Endothelial cell of umbilical vein (primary cell): ENCODE measurements at regions not wholly inside any gene's neighbourhood (a gene's known extent, or its start where the extent isn't known, plus 50 kb on each side); places are given as distances from the start of the nearest gene placed in this dataset.

ENCODE experiments used
- BruUV-seq: library from RNA; stranded (reverse); fragments of 400-500 nt; replicated peaks from 2 replicates; lab custom pipeline; 2021; lab: Mats Ljungman, UMichigan
- CTCF ChIA-PET: fragments of 300-600, 350-600 bp; sonication (Branson Sonifier 250); formaldehyde crosslinking; loops from one replicate; lab custom pipeline; 2021; ENCODE audit warnings: antibody characterized with exemption, inconsistent platforms; lab: Charles Lee
- POLR2A ChIA-PET: fragments of 300-600, 350-600 bp; sonication (Branson Sonifier 250); formaldehyde crosslinking; loops from one replicate; lab custom pipeline; 2021; ENCODE audit warnings: antibody characterized with exemption, inconsistent platforms; lab: Charles Lee
- DNase-seq: peaks from one replicate; pipeline ENCODE4 v3.0.0-alpha.2; 2011; ENCODE audit warnings: low read depth, low spot score
- FAIRE-seq: peaks from 2 replicates; lab custom pipeline; 2011; peaks lifted over from hg19 to GRCh38; lab: Jason Lieb, UNC
- H2AFZ ChIP-seq: 2 replicates; pipeline ENCODE4 v1.6.0; 2012; ENCODE audit warnings: low read depth, low read length, control low read depth, inconsistent platforms
- H3K27ac ChIP-seq: 2 replicates; pipeline ENCODE4 v1.5.1; 2011; ENCODE audit warnings: low read depth, mild to moderate bottlenecking, control low read depth, low read length, moderate library complexity; ENCODE audit not compliant: insufficient read depth
- H3K27me3 ChIP-seq, 2 experiments: 2 replicates each; pipeline versions ENCODE4 v1.6.0 to v1.6.1; 2011; ENCODE audit warnings: low read length in 2 of 2, mixed read lengths in 1 of 2; ENCODE audit not compliant: control insufficient read depth in 2 of 2, insufficient read depth in 2 of 2
- H3K36me3 ChIP-seq, 2 experiments: 2 replicates in 1 of 2; 3 replicates in 1 of 2; pipeline ENCODE4 v1.5.1; 2011; ENCODE audit warnings: low read length in 2 of 2, mild to moderate bottlenecking in 1 of 2, moderate library complexity in 1 of 2; ENCODE audit not compliant: control insufficient read depth in 2 of 2, insufficient read depth in 2 of 2; ENCODE audit errors: extremely low read depth in 1 of 2
- H3K4me1 ChIP-seq: 3 replicates; pipeline ENCODE4 v1.5.1; 2011; ENCODE audit warnings: mild to moderate bottlenecking, low read length; ENCODE audit not compliant: control insufficient read depth, insufficient read depth; ENCODE audit errors: extremely low read depth
- H3K4me2 ChIP-seq: 2 replicates; pipeline ENCODE4 v1.6.1; 2011; ENCODE audit warnings: low read length, control low read depth, mixed read lengths; ENCODE audit not compliant: insufficient read depth
- H3K4me3 ChIP-seq, 3 experiments: fragments of 200-600 bp in 1 of 3; sonication (generic), shearing (Covaris generic) in 1 of 3; replicated peaks in 1 of 3; 2 replicates each; pipeline ENCODE4 v1.5.1; 2011 to 2016; ENCODE audit warnings: control low read depth in 3 of 3, low read length in 3 of 3, mild to moderate bottlenecking in 2 of 3, inconsistent platforms in 1 of 3, low read depth in 1 of 3, moderate library complexity in 1 of 3; ENCODE audit not compliant: insufficient read depth in 1 of 3
- H3K79me2 ChIP-seq: 2 replicates; pipeline ENCODE4 v1.6.0; 2012; ENCODE audit warnings: low read length, inconsistent platforms; ENCODE audit not compliant: control insufficient read depth, insufficient read depth
- H3K9ac ChIP-seq: replicated peaks from 2 replicates; pipeline ENCODE3; 2011; ENCODE audit warnings: low read length, control low read depth; ENCODE audit not compliant: insufficient read depth; ENCODE audit errors: extremely low read depth
- H3K9me1 ChIP-seq: replicated peaks from 3 replicates; pipeline ENCODE4 v1.6.0; 2011; ENCODE audit warnings: mild to moderate bottlenecking, low read length; ENCODE audit not compliant: control insufficient read depth, insufficient read depth; ENCODE audit errors: extremely low read depth
- H3K9me3 ChIP-seq: replicated peaks from 2 replicates; pipeline ENCODE4 v1.5.1; 2012; ENCODE audit warnings: low read length, inconsistent platforms; ENCODE audit not compliant: control insufficient read depth, insufficient read depth
- H4K20me1 ChIP-seq: replicated peaks from 2 replicates; pipeline ENCODE3; 2011; ENCODE audit warnings: mild to moderate bottlenecking, low read length; ENCODE audit not compliant: control insufficient read depth, insufficient read depth; ENCODE audit errors: extremely low read depth
- EZH2 ChIP-seq: IDR thresholded peaks from 2 replicates; pipeline ENCODE4 v1.6.1; 2012; ENCODE audit warnings: borderline replicate concordance, low read depth, mild to moderate bottlenecking, moderate library complexity, low read length, inconsistent platforms; ENCODE audit not compliant: severe bottlenecking
- FOS ChIP-seq: IDR thresholded peaks from 2 replicates; pipeline ENCODE4 v1.6.1; 2011; ENCODE audit warnings: mild to moderate bottlenecking, low read length, moderate library complexity, borderline replicate concordance; ENCODE audit not compliant: insufficient read depth
- GATA2 ChIP-seq: IDR thresholded peaks from 2 replicates; pipeline ENCODE4 v1.7.0; 2011; ENCODE audit warnings: low read depth, mild to moderate bottlenecking, moderate library complexity, mixed read lengths, low read length; ENCODE audit not compliant: insufficient read length, insufficient read depth
- JUN ChIP-seq: IDR thresholded peaks from 2 replicates; pipeline ENCODE4 v1.6.1; 2011; ENCODE audit warnings: borderline replicate concordance, low read depth; ENCODE audit not compliant: insufficient read length, insufficient read depth
- MYC ChIP-seq: IDR thresholded peaks from one replicate; pipeline ENCODE4 v1.6.1; 2011; ENCODE audit warnings: mild to moderate bottlenecking, low read depth, low read length
- POLR2A ChIP-seq: IDR thresholded peaks from 2 replicates; pipeline ENCODE4 v1.6.1; 2012; ENCODE audit warnings: low read depth, mild to moderate bottlenecking, control low read depth, low read length
- POLR2AphosphoS5 ChIP-seq: IDR thresholded peaks from 2 replicates; pipeline ENCODE4 v1.6.1; 2012; ENCODE audit warnings: low read depth, mild to moderate bottlenecking, control low read depth, low read length, moderate library complexity; ENCODE audit not compliant: insufficient read depth
- dilution Hi-C: fragments of 300-500 bp; cut with MboI; formaldehyde crosslinking; loops from one replicate; pipeline ENCODE4 v1.15.0; 2019; ENCODE audit warnings: low sequenced_read_pairs; ENCODE audit not compliant: extremely low pct_ligation_motif_present
- intact Hi-C: fragments of 100-400 bp; cut with micrococcal nuclease; formaldehyde crosslinking; loops from one replicate; pipeline ENCODE4 v1.10.0; 2022
- TF ChIP-seq, protein P1 (sequence below), 2 donors: IDR thresholded peaks; 1 replicate in 1 of 2; 2 replicates in 1 of 2; pipeline ENCODE4 v1.5.1; 2011; ENCODE audit warnings: low read length in 2 of 2, mild to moderate bottlenecking in 2 of 2, moderate library complexity in 2 of 2, control low read depth in 1 of 2, inconsistent platforms in 1 of 2, low read depth in 1 of 2; ENCODE audit not compliant: insufficient read depth in 1 of 2; ENCODE audit errors: extremely low read depth in 1 of 2
- TF ChIP-seq, protein P2 (sequence below): IDR thresholded peaks from 2 replicates; pipeline ENCODE4 v1.6.1; 2011; ENCODE audit not compliant: insufficient read depth, insufficient read length

DNA sequence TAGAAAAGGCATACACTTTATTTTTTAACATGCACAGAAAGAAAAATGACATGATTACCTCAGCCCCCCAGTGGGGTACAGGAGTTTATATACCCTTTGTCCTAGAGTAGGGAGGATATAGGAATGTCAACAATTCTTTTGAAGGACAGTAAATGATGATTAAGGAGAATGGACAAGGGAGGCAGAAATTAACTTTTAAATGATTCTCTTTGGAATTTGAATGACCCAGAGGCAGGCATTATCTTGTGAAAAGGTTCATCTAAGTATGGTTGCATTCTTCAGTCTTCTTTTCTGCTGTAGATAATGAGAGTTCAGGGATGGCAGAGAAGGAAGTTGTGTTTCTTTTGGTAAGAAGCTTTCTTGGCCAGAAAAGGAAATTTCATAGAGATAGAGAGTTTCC, 971.3 kb downstream of the CNTNAP5 start:
- dilution Hi-C loops = no loop called here

DNA sequence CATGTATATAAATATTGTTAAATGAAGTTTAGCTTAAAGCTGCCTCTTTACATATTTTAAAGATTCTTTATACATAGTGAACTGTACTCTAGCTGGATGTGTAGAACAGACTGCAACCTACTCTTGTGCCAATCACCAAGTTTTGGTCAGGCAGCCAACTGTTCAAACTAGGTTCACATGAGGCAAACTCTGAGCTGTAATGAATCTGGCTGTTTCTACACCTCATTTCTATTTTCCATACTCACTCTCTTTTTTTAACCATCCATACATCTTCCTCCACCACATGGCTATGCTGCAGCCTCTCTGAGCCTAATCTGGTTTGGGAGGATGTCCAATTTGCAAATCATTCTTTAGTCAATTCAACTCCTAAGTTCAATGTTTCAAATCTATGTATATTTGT, 974.8 kb downstream of the CNTNAP5 start:
- no peaks in the 10 kb centered on the region for H3K36me3 ChIP-seq
- no peaks in the 10 kb centered on the region for H3K9me3 ChIP-seq
- POLR2A ChIA-PET = no interaction called here
- H3K79me2 ChIP-seq = no peaks in the 10 kb centered on the region
- no peaks in the 10 kb centered on the region for H4K20me1 ChIP-seq
- FAIRE-seq = no peak
- TF ChIP-seq MYC (no peak), POLR2A (no peak), EZH2 (no peak), JUN (no peak), FOS (no peak), GATA2 (no peak), POLR2AphosphoS5 (no peak)
- TF ChIP-seq, protein P1, sequence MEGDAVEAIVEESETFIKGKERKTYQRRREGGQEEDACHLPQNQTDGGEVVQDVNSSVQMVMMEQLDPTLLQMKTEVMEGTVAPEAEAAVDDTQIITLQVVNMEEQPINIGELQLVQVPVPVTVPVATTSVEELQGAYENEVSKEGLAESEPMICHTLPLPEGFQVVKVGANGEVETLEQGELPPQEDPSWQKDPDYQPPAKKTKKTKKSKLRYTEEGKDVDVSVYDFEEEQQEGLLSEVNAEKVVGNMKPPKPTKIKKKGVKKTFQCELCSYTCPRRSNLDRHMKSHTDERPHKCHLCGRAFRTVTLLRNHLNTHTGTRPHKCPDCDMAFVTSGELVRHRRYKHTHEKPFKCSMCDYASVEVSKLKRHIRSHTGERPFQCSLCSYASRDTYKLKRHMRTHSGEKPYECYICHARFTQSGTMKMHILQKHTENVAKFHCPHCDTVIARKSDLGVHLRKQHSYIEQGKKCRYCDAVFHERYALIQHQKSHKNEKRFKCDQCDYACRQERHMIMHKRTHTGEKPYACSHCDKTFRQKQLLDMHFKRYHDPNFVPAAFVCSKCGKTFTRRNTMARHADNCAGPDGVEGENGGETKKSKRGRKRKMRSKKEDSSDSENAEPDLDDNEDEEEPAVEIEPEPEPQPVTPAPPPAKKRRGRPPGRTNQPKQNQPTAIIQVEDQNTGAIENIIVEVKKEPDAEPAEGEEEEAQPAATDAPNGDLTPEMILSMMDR (IDR thresholded peaks at IDR 0.05; ENCODE audit: extremely low read depth in 1 of 2, insufficient read depth in 1 of 2, low read depth in 1 of 2, low read length in 2 of 2) = no peak
- TF ChIP-seq, protein P2, sequence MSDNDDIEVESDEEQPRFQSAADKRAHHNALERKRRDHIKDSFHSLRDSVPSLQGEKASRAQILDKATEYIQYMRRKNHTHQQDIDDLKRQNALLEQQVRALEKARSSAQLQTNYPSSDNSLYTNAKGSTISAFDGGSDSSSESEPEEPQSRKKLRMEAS = no peak
- H3K9ac ChIP-seq = no peak overlapping the region
- H3K27ac ChIP-seq = no peak overlapping the region
- H2AFZ ChIP-seq = no peak overlapping the region
- H3K9me1 ChIP-seq = no peaks in the 10 kb centered on the region
- intact Hi-C loops = no loop called here
- no peak overlapping the region for H3K4me3 ChIP-seq
- CTCF ChIA-PET = no interaction called here
- dilution Hi-C loops = no loop called here
- no peaks in the 10 kb centered on the region for H3K27me3 ChIP-seq
- no peak for DNase-seq
- no TSS peak for BruUV-seq
- H3K4me2 ChIP-seq = no peak overlapping the region
- no peaks in the 10 kb centered on the region for H3K4me1 ChIP-seq

More for the DNA sequence above, 971.3 kb downstream of the CNTNAP5 start:
- H3K4me1 ChIP-seq = no peaks in the 10 kb centered on the region
- intact Hi-C loops = no loop called here
- no TSS peak for BruUV-seq
- H3K9me3 ChIP-seq = no peaks in the 10 kb centered on the region
- no peaks in the 10 kb centered on the region for H3K9me1 ChIP-seq
- no peaks in the 10 kb centered on the region for H4K20me1 ChIP-seq
- ChIA-PET POLR2A (no interaction called here), CTCF (no interaction called here)
- no peak for FAIRE-seq
- no peak overlapping the region for H3K4me2 ChIP-seq
- H2AFZ ChIP-seq = no peak overlapping the region
- H3K27me3 ChIP-seq = no peaks in the 10 kb centered on the region
- H3K36me3 ChIP-seq = no peaks in the 10 kb centered on the region
- no peak overlapping the region for H3K9ac ChIP-seq
- H3K79me2 ChIP-seq = no peaks in the 10 kb centered on the region
- H3K4me3 ChIP-seq = no peak overlapping the region
- DNase-seq = no peak
- no peak overlapping the region for H3K27ac ChIP-seq
- TF ChIP-seq POLR2AphosphoS5 (no peak), JUN (no peak)
- TF ChIP-seq, protein P2 = no peak
